MCF 10A (cell line): ENCODE measurements at regions not wholly inside any gene's neighbourhood (a gene's known extent, or its start where the extent isn't known, plus 50 kb on each side); places are given as distances from the start of the nearest gene placed in this dataset.

Experiments used
- BruUV-seq: library from RNA; stranded (reverse); fragments of 400-500 nt; replicated peaks from 2 replicates; lab custom pipeline; 2021; lab: Mats Ljungman, UMichigan
- CTCF ChIA-PET: fragments of 300-600 bp; sonication (Branson Sonifier 250); formaldehyde crosslinking; extraction: SDS; loops from one replicate; lab custom pipeline; 2021; ENCODE audit warnings: antibody characterized with exemption, inconsistent platforms; lab: Yijun Ruan, JAX
- POLR2A ChIA-PET: fragments of 300-600, 350-650 bp; sonication (Branson Sonifier 250); formaldehyde crosslinking; extraction: SDS; loops from one replicate; lab custom pipeline; 2020; ENCODE audit warnings: antibody characterized with exemption, inconsistent platforms; lab: Yijun Ruan, JAX
- DNase-seq: peaks from one replicate; pipeline ENCODE4 v3.0.0-alpha.2; 2018; ENCODE audit not compliant: unreplicated experiment
- H3K27ac Mint-ChIP-seq: one replicate; pipeline ENCODE4 v1.8.0; 2022; ENCODE audit warnings: mild to moderate bottlenecking, low read depth, mixed read lengths; ENCODE audit not compliant: unreplicated experiment
- H3K27me3 Mint-ChIP-seq: one replicate; pipeline ENCODE4 v1.8.0; 2022; ENCODE audit warnings: mixed read lengths; ENCODE audit not compliant: insufficient read depth, unreplicated experiment
- H3K36me3 Mint-ChIP-seq: one replicate; pipeline ENCODE4 v1.8.0; 2022; ENCODE audit warnings: mild to moderate bottlenecking, moderate library complexity, mixed read lengths; ENCODE audit not compliant: insufficient read depth, unreplicated experiment
- H3K4me1 Mint-ChIP-seq: one replicate; pipeline ENCODE4 v1.8.0; 2022; ENCODE audit warnings: mixed read lengths; ENCODE audit not compliant: insufficient read depth, unreplicated experiment
- H3K4me3 Mint-ChIP-seq: one replicate; pipeline ENCODE4 v1.8.0; 2022; ENCODE audit warnings: mild to moderate bottlenecking, moderate library complexity, mixed read lengths; ENCODE audit not compliant: unreplicated experiment
- H3K9me3 Mint-ChIP-seq: one replicate; pipeline ENCODE4 v1.8.0; 2022; ENCODE audit warnings: mixed read lengths; ENCODE audit not compliant: unreplicated experiment
- intact Hi-C: fragments of 100-400 bp; cut with micrococcal nuclease; formaldehyde crosslinking; loops from 2 replicates; pipeline ENCODE4 v1.14.1; 2022
- TF ChIP-seq, protein P1 (sequence below): fragments of 200-600 bp; IDR thresholded peaks from one replicate; pipeline ENCODE4 v1.8.0; 2022; ENCODE audit warnings: antibody characterized with exemption, mild to moderate bottlenecking; ENCODE audit not compliant: unreplicated experiment

DNA sequence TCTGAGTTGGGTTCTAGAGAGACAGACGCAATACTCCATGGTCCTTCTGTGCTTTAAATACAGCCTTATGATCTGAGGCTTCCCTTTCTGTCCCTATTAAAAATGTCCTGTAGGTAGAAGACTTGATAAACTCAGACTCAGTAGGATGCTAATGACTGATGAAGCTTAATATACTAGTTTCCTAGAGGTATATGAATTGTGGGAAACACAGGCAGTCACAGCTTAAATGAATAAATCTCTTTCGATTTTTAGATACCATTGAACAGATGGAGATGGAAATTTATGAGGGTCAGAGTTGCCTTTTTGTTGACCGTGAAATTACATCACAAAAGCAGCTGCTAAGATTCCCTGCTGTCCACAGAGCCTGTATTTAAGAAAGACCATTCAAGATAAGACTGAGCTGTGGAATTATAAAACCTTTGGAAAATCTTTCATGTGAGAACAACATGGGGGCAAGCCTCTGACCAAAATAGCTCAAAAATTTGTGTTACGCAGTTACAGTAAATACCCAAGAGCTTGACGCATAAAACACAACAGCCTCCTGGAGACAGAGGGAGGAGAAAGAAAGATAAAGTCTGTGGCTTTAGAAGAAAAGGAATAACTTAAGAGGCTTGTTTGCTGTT lies 172.3 kb downstream of the AASDHPPT start:
- H3K27me3 Mint-ChIP-seq: no peaks in the 10 kb centered on the region
- no peak overlapping the region for H3K4me3 Mint-ChIP-seq
- no peak for DNase-seq
- intact Hi-C loops: no loop called here
- no peaks in the 10 kb centered on the region for H3K36me3 Mint-ChIP-seq
- TF ChIP-seq, protein P1, sequence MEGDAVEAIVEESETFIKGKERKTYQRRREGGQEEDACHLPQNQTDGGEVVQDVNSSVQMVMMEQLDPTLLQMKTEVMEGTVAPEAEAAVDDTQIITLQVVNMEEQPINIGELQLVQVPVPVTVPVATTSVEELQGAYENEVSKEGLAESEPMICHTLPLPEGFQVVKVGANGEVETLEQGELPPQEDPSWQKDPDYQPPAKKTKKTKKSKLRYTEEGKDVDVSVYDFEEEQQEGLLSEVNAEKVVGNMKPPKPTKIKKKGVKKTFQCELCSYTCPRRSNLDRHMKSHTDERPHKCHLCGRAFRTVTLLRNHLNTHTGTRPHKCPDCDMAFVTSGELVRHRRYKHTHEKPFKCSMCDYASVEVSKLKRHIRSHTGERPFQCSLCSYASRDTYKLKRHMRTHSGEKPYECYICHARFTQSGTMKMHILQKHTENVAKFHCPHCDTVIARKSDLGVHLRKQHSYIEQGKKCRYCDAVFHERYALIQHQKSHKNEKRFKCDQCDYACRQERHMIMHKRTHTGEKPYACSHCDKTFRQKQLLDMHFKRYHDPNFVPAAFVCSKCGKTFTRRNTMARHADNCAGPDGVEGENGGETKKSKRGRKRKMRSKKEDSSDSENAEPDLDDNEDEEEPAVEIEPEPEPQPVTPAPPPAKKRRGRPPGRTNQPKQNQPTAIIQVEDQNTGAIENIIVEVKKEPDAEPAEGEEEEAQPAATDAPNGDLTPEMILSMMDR: no peak
- H3K27ac Mint-ChIP-seq: no peak overlapping the region
- no TSS peak for BruUV-seq
- peaks cover 14% of the 10 kb centered on the region for H3K9me3 Mint-ChIP-seq
- no peaks in the 10 kb centered on the region for H3K4me1 Mint-ChIP-seq
- POLR2A ChIA-PET: no interaction called here
- CTCF ChIA-PET: interaction anchor here (1.7 kb wide), 1 partner anchor 9 kb away, joined by 3 read pairs; no protein-coding TSS in a partner anchor

- POLR2A ChIA-PET: interaction anchor here (0.7 to 0.9 kb wide), 2 partner anchors 8 to 1553 kb away, joined by 3 read pairs; no protein-coding TSS in a partner anchor
- no peak for DNase-seq
- TF ChIP-seq, protein P1: no peak
- Mint-ChIP-seq H3K4me1 (no peaks in the 10 kb centered on the region), H3K36me3 (no peaks in the 10 kb centered on the region), H3K27me3 (no peaks in the 10 kb centered on the region), H3K9me3 (no peaks in the 10 kb centered on the region), H3K27ac (no peak overlapping the region), H3K4me3 (no peak overlapping the region)
- no TSS peak for BruUV-seq
- intact Hi-C loops: no loop called here
- CTCF ChIA-PET: interaction anchor here (0.6 to 1.1 kb wide), 3 partner anchors 12 to 56 kb away, joined by 3 to 4 read pairs (median 3); no protein-coding TSS in a partner anchor
These were observed 185.4 kb downstream of the AASDHPPT start for GRCh38 chr11:106262852-106263251.

- Mint-ChIP-seq H3K36me3 (no peaks in the 10 kb centered on the region), H3K4me1 (no peaks in the 10 kb centered on the region), H3K27me3 (no peaks in the 10 kb centered on the region), H3K9me3 (peaks cover 4% of the 10 kb centered on the region), H3K4me3 (no peak overlapping the region), H3K27ac (no peak overlapping the region)
- no peak for DNase-seq
- intact Hi-C loops: no loop called here
- POLR2A ChIA-PET: interaction anchor here (0.7 to 0.9 kb wide), 2 partner anchors 8 to 1552 kb away, joined by 3 read pairs; no protein-coding TSS in a partner anchor
- CTCF ChIA-PET: interaction anchor here (0.7 kb wide), 1 partner anchor 12 kb away, joined by 3 read pairs; no protein-coding TSS in a partner anchor
- TF ChIP-seq, protein P1: no peak
- BruUV-seq: no TSS peak
These were observed 186.1 kb downstream of the AASDHPPT start for GRCh38 chr11:106263527-106263926.

- H3K27ac Mint-ChIP-seq: no peak overlapping the region
- intact Hi-C loops: loop anchor here (10.0 kb wide), 2 partner anchors 186 to 744 kb away; partner anchors contain the start of gene GUCY1A2
- peaks cover 6% of the 10 kb centered on the region for H3K4me1 Mint-ChIP-seq
- TF ChIP-seq, protein P1: no peak
- ChIA-PET POLR2A (no interaction called here), CTCF (no interaction called here)
- BruUV-seq: no TSS peak
- peaks cover 10% of the 10 kb centered on the region for H3K9me3 Mint-ChIP-seq
- no peaks in the 10 kb centered on the region for H3K36me3 Mint-ChIP-seq
- no peak for DNase-seq
- H3K27me3 Mint-ChIP-seq: no peaks in the 10 kb centered on the region
- H3K4me3 Mint-ChIP-seq: no peak overlapping the region
These were observed 193.6 kb downstream of the AASDHPPT start for GRCh38 chr11:106271086-106271485.
